Right renal cortex interstitium (tissue), 3 donors: ENCODE measurements at regions not wholly inside any gene's neighbourhood (a gene's known extent, or its start where the extent isn't known, plus 50 kb on each side); places are given as distances from the start of the nearest gene placed in this dataset.

Experiments used
- DNase-seq, 3 donors: peaks; one replicate each; pipeline ENCODE4 v3.0.0-alpha.2; 2013; ENCODE audit warnings: low read depth in 3 of 3, low spot score in 2 of 3

GRCh38 chr5:167228134-167228533 lies 1063.3 kb upstream of the WWC1 start:
- no peak for DNase-seq

- DNase-seq: no peak
Measured at GRCh38 chr5:167229751-167230150, 1061.7 kb upstream of the WWC1 start.

DNA sequence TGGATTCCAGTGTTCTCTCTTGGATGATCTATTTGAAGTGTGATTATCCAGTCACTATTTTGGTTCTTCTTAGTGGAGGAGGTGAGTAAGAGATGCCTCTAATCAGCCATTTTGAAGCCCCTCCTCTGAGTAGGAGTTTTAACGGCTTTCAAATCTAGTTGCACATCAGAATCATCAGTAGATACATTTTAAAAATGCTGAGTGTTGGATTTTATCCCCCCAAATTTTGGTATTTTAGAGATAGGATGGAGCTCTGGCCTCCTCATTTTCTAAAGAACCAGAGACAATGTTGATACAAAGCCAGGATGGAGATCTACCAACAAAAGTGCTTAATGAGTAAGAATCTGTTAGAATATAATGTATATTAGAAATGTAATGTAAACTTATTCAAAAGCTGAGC lies 1061.0 kb upstream of the WWC1 start:
- no peak for DNase-seq

- DNase-seq: no peak
Measured at GRCh38 chr5:167232675-167233311, 1058.7 kb upstream of the WWC1 start.

DNA sequence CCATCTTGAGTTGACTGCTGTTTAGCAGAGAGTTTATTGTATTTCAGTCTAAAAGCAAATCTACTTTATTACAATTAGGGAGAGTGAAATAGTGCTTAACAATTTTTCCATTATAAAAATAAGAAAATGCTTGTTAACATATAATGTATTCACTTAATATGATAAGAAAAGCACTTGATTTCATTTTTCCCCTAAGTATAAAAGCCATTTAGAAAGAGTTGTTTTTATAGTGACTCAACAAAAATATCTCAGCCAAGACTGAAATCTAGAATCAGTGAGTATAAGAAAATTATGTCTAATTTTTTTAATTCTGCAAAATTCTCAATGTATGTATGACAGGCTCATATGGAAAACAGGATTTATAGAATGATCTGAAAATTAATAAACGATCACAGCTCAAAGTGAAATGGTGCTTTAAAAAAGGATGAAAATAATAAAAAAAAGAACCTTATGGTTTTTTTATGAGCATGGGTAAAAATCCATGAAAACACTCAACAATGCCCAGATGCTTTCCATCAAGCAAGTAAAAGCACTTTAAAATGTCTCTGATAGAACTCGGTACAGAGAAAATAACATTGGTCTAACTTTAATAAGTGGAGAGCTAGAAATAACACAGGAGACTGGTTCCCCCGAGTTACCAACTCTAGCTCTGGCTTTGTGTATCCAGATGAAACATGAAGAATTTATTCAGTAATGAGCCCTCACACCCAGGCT lies 1057.8 kb upstream of the WWC1 start:
- DNase-seq: no peak

DNA sequence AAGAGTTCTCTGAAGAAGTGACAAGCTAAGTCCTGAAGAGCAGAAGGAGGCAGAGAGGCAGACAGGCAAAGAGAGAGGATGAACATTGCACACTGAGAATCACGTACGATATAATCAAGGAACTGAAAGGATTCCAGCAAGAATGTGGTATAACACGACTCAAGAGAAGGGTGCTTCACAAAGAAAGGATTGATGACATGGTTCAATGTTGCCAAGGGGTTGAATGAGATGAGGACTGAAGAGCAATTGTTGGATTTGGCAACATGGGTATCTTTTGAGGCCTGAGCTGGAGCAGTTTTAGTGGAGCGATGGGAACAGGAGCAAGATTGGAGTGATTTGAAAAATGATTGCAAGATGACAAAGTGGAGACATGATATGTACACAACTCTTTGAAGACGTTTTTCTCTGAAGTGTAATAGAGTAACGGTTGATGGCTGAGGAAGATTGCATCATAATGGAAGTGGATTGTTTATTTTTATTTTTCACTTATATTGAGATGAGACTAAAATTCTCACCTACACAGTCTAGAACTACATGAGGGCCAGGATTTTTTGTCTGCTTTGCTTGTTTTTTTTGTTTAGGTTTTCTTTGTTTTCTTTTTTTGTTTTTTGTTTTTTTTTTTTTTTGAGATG lies 1049.9 kb upstream of the WWC1 start:
- DNase-seq: no peak

DNA sequence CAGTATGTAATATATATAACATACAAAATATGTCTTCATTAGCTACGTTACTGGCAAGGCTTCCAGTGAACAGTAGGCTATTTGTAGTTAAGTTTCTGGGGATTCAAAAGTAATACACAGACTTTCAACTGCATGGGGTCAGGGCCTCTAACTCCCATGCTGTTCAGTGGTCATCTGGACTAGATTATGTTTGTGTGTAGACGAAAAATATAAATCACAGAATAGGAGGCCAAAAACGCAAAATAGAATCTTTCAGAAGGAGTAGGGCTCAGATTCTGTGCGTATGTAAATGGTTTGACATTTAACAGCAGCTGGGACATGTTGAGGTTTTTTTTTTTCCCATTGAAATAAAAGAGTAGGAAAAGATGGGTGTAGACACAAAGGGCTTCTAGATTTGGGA lies 1048.7 kb upstream of the WWC1 start:
- no peak for DNase-seq

DNA sequence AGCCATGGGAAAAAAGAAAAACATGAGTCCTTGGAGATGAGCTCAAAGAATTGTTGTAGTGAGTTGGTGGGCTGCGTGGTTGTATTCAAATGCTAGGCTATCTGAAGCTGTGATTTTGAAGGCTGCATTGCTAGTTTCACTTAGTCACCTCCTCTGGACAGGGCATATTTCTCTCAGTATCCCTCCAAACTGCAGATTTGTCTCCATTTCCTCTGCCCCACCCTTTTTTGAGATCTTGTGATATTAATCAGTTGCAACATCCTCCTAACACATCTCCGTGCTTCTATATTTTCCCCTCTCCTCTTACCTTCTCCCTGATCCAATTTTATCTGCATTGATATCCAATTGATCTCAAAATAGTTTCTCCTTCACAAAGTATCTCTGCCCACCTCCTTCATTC lies 1048.0 kb upstream of the WWC1 start:
- DNase-seq: no peak

DNA sequence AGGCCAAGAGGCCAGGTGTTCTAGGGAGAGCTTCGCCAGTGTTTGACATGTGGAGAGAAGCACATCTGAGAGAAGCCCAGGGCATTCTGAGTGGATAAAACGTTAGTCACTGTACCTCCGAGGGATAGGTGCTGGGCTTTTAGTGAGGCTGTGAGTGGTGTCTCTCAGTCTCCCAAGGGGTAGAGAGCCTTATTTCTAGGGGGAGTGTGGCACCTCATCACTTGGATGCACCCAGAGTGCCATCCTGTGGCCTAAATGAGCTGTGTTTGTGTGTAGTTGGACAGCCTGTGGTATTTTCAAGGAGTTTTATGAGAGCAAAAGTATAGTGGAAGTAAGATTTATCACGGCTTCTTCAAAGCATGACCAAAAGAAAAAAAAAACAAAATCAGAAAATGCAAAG lies 1046.9 kb upstream of the WWC1 start:
- no peak for DNase-seq

DNA sequence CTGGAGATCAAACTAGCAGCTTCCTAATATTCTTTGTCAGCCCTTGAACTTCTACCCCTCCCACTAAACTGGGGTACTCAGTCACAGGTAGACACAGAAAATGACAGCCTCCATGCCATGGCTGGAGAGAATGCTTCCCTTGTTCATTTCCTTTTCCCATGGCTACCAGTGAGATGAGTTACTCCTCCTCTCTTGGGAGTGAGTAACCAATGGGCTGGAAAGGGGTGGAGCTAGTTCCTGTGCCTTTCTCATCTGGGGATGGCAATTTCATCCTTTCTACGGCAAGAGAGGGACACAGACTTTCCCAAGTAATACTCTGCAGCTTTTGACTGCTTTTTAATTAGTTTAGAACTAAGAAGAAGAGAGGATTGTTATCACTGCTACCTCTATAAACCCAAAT lies 1045.6 kb upstream of the WWC1 start:
- no peak for DNase-seq

GRCh38 chr5:167247816-167248215 lies 1043.6 kb upstream of the WWC1 start:
- no peak for DNase-seq

- DNase-seq: no peak
Measured at GRCh38 chr5:167248257-167248656, 1043.2 kb upstream of the WWC1 start.

DNA sequence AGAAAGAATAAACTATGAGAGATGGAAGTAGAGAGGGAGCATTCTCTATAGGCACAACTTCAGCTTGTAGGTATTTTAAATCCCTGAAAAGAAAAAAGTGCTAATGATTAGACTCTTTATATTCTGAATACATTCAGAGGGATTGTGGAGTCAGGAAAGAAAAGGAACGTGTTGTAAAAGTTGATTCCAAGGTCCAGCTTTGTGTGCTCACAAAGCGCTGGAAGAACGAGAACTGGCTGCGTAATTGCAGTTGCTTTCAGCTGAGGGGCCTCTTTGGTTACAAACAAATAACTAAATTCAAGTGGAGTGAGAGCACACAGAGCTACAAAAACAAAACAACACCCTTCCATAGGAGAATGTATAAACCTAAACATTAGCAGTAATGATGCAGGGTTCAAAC lies 1040.4 kb upstream of the WWC1 start:
- no peak for DNase-seq

DNA sequence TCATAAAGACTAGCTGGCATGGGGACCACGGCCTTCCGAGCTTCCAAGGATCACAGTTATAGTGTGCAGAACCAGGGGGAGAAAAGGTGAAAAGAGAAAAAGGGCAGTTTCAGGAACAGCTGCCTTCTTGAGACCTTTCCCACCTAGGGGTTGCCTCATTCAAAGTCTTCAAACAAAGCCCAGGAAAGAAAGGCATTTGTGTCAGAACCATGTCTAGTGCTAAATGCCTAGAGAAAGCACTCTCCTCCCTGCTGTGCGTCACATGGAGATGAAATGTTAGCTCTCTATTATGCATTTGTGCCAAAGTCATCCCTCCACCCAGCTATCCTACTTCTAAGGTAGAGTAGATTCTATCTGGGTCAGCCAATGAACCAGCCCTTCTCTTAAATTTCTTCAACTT lies 1037.3 kb upstream of the WWC1 start:
- no peak for DNase-seq

DNA sequence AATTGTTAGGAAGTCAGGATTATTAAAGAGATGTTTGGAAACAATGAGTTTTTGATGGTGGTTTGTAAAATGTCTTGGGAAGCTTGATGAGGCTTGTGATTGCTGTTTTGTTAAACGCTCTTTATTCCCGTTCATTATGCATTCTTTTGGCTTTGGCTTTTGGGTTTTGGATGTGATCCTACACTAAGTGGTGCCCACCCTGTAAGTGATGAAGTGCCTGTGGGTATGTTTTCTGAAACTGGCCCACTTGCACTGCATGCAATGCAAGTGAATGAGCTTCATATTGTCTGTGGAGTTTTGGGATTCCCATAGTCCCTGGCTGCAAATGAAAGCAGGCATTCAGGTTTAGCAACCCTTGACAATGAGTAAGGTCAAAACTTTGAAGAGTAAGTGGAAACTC lies 1035.5 kb upstream of the WWC1 start:
- DNase-seq: no peak

DNA sequence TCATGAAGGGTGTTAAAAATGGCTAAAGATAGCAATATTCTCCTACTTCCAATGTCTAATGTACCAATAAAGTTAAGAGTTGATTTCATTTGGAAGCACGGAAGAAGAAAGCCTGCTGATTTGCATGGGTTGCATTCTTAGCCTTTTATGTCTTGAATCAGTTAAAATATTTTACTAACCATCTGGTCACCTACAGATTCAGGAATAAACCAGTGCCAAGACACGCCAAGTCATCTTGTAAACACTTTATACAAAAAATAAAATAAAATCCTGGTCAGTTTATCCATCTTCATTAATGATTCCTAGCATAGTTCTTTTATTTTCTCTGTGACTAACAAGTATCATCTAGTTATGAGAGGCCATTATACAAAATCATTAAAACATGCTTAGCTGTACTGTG lies 1031.6 kb upstream of the WWC1 start:
- DNase-seq: no peak

DNA sequence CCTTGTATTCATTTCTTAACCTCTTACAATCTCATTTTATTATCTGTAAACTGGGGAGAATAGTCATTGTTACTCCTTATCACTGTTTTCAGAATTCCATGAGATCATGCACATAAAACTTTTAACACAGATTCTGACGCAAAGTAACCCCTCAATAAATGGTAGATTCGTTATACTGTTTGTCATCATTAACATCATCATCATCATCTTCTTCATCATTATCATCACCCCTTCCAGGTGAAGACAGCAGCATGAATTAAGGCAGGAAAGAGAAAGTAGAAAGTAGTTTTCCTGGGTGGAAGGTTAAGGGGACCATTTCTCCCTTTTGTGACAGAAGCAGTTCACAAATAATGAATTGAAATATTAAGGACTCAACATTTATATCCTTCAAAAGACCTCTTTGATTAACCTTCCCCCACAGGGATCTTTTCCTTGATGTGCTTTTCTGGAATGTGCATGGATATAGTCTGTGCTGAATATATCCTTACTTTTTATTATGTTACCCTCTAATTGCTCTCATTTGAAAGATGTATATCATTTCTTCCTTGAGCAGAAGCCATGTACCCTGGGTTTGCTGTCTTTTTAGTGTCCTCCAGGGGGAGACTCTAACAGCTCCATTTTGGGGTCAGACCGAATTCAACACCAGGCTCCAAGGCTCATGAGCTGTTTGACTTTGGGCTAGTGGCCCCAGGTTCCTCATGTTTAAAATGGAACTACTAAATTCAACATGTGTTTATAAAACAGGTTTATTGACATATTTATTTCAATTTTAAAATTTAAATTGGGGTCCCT lies 1029.9 kb upstream of the WWC1 start:
- no peak for DNase-seq

DNA sequence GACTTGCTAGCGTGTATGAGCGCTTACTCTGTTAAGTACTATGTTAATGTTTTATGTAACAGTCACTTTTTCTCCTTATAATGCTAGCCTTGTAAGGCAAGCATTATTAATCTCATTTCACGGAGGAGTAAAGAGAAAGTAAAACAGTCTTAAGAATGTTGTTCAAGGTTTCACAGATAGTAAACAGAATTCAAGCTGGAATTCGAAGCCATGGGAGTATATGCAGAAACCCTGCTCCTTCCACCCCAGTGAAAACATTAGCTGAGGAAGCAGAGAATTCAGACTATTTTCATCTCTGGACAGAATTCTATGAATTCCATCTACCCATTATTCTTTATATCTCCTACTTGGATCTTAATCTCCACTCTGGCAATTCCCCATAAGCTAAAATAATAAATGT lies 1028.3 kb upstream of the WWC1 start:
- no peak for DNase-seq

DNA sequence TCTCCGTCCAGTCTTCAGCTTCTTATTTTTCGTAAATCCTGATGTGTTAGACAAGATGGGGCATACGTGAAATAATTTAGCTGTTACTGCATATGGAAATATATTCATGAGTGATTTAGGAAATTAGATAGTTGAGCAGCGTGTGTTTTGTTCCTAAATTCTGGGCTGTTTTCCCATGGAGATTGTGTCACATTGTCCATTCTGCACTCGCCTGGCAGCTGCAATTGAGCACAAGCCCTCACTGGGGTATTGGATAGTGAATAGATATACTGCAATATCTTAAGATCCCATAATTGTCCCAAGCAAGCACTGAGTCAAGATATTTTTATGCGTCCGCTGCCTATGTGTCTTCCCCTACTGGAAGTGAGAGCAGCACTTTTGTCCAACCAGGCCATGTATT lies 1027.1 kb upstream of the WWC1 start:
- no peak for DNase-seq

GRCh38 chr5:167268337-167268736 lies 1023.1 kb upstream of the WWC1 start:
- no peak for DNase-seq

- no peak for DNase-seq
Measured at GRCh38 chr5:167269146-167269545, 1022.3 kb upstream of the WWC1 start.

DNA sequence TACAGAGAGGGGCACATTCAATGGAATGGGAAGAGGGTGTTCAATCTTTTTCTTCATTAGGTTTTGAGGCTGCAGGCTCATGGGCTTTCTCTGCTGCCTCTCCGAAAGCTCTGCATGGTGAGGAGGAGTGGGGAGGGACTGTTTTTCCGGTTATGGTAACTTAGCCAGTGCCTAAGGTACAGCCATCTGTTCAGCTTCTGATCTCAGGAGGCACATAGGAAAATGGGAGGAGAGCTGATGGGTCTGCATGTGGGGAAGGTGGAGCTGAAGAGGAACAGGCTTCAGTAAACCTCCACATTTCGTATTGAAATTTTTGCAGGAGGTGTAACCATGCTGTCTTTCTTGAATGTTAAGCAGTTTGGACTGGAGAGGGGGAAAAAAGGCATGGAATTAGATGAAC lies 1020.4 kb upstream of the WWC1 start:
- no peak for DNase-seq
